ENCODE measurements at regions not wholly inside any gene's neighbourhood (a gene's known extent, or its start where the extent isn't known, plus 50 kb on each side); places are given as distances from the start of the nearest gene placed in this dataset.

- Histone ChIP-seq H2BK15ac (ENCODE audit: low read length) (no peak overlapping the region), H2AK5ac (ENCODE audit: low read depth, low read length) (no peak overlapping the region), H3K27me3 (replicated peaks in 1 of 4; ENCODE audit: control insufficient read depth in 3 of 4, extremely low read depth in 1 of 4, insufficient read depth in 3 of 4, low read length in 3 of 4) (0 out of 7 replicates have a peak, but pooled peaks cover 0 to 3% (median 0%) of the 10 kb centered on the region in 4 experiments), H4K5ac (ENCODE audit: insufficient read length, low read depth, low read length) (no peak overlapping the region), H3K9ac (replicated peaks in 1 of 4; ENCODE audit: extremely low read depth in 1 of 4, low read depth in 3 of 4, low read length in 3 of 4) (no peak overlapping the region), H3K4me1 (replicated peaks in 1 of 4; ENCODE audit: control insufficient read depth in 3 of 4, insufficient read depth in 4 of 4, low read length in 3 of 4) (peaks cover 0 to 3% (median 0%) of the 10 kb centered on the region in 4 experiments; a peak in 3 of 7 replicates), H3K4ac (replicated peaks; ENCODE audit: insufficient read length, low read depth, low read length) (no peak overlapping the region), H3K79me1 (ENCODE audit: low read depth, low read length) (no peaks in the 10 kb centered on the region), H2BK120ac (replicated peaks; ENCODE audit: low read depth, low read length) (no peak overlapping the region), H3K14ac (ENCODE audit: insufficient read length) (no peak overlapping the region), H2BK5ac (ENCODE audit: low read depth, low read length) (no peak overlapping the region), H2BK12ac (ENCODE audit: low read depth, low read length) (no peak overlapping the region), H3K23ac (ENCODE audit: insufficient read length) (no peak overlapping the region), H3K79me2 (ENCODE audit: control insufficient read depth in 1 of 2, insufficient read depth in 2 of 2, low read length in 2 of 2) (no peaks in the 10 kb centered on the region), H2BK20ac (ENCODE audit: low read length) (no peak overlapping the region), H3K56ac (replicated peaks; ENCODE audit: insufficient read length, low read depth, low read length) (no peak overlapping the region), H4K20me1 (replicated peaks in 1 of 2; ENCODE audit: control insufficient read depth in 1 of 2, insufficient read depth in 2 of 2, low read length in 2 of 2) (no peaks in the 10 kb centered on the region), H4K8ac (ENCODE audit: extremely low read depth, insufficient read depth, low read length) (no peak overlapping the region), H3K4me3 (ENCODE audit: extremely low read depth in 1 of 4, insufficient read depth in 2 of 4, low read depth in 3 of 4, low read length in 4 of 4) (no peak overlapping the region), H3K36me3 (ENCODE audit: control insufficient read depth in 2 of 4, insufficient read depth in 4 of 4, low read length in 3 of 4) (0 out of 8 replicates have a peak, but pooled peaks cover 0 to 2% (median 0%) of the 10 kb centered on the region in 4 experiments), H3K9me3 (ENCODE audit: insufficient read depth in 2 of 2, low read depth in 1 of 2, low read length in 1 of 2) (no peaks in the 10 kb centered on the region), H2AFZ (ENCODE audit: low read length) (no peak overlapping the region), H3K23me2 (ENCODE audit: low read depth, low read length) (no peaks in the 10 kb centered on the region), H3K18ac (ENCODE audit: extremely low read depth, low read length) (no peak overlapping the region), H3K4me2 (ENCODE audit: insufficient read depth in 1 of 2, low read depth in 2 of 2, low read length in 2 of 2) (no peak overlapping the region), H3K27ac (ENCODE audit: low read depth, low read length) (no peak overlapping the region), H4K91ac (replicated peaks; ENCODE audit: insufficient read length, low read length) (no peak overlapping the region)
- WGBS, 2 experiments (ENCODE audit: extremely low coverage in 1 of 2, insufficient coverage in 1 of 2, insufficient read length in 1 of 2, insufficient replicate concordance in 2 of 2, low coverage in 1 of 2, low lambda C conversion rate in 2 of 2, missing lambda C conversion rate in 1 of 2): 98% methylated on average over 9 of the region's 9 CpGs; no CpG with 5 or more reads in 1 of the 2 experiments
- TF ChIP-seq BACH1 (IDR thresholded peaks at IDR 0.05; ENCODE audit: low read length): no peak
- no peak for TF ChIP-seq POU5F1 (IDR thresholded peaks at IDR 0.05; ENCODE audit: low read depth, low read length)
- TF ChIP-seq POLR2AphosphoS5 (IDR thresholded peaks at IDR 0.05; ENCODE audit: low read depth, low read length): no peak
- no peak for TF ChIP-seq HDAC6 (IDR thresholded peaks at IDR 0.05; ENCODE audit: low read depth, low read length)
- TF ChIP-seq BRCA1 (IDR thresholded peaks at IDR 0.05; ENCODE audit: low read depth, low read length): no peak
- TF ChIP-seq SP4 (IDR thresholded peaks at IDR 0.05; ENCODE audit: low read length): no peak
- TF ChIP-seq, protein P1, sequence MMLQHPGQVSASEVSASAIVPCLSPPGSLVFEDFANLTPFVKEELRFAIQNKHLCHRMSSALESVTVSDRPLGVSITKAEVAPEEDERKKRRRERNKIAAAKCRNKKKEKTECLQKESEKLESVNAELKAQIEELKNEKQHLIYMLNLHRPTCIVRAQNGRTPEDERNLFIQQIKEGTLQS (IDR thresholded peaks at IDR 0.05; ENCODE audit: insufficient read depth, low read depth, low read length): no peak
- TF ChIP-seq KDM1A (IDR thresholded peaks at IDR 0.05; ENCODE audit: borderline replicate concordance, low read length): no peak
- DNase-seq (ENCODE audit: low read depth in 1 of 2, low spot score in 2 of 2) (no peak), FAIRE-seq (no peak)
- POLR2A ChIA-PET (ENCODE audit: partially characterized antibody): no interaction called here
- CTCF ChIA-PET (ENCODE audit: partially characterized antibody): interaction anchor here (1.3 kb wide), 1 partner anchor 114 kb away, joined by 3 read pairs; no protein-coding TSS in a partner anchor
Measured at GRCh38 chr14:49993565-49993964, 100.7 kb downstream of the ARF6 start.

Data from H1 (cell line).